Panc1 (cell line): ENCODE measurements at regions not wholly inside any gene's neighbourhood (a gene's known extent, or its start where the extent isn't known, plus 50 kb on each side); places are given as distances from the start of the nearest gene placed in this dataset.

Source experiments
- ATAC-seq: fragments of 200-7000 bp; cut with Tn5 transposase; 2 replicates; pipeline ENCODE4 v1.9.1; 2020; ENCODE audit warnings: mild to moderate bottlenecking, moderate library complexity
- BruUV-seq: library from RNA; stranded (reverse); fragments of 400-500 nt; replicated peaks from 2 replicates; lab custom pipeline; 2021; lab: Mats Ljungman, UMichigan
- CTCF ChIA-PET: fragments of 300-600 bp; sonication (Branson Sonifier 250); formaldehyde crosslinking; loops from one replicate; lab custom pipeline; 2022; ENCODE audit warnings: antibody characterized with exemption; lab: Charles Lee
- POLR2A ChIA-PET: fragments of 300-600 bp; sonication (Branson Sonifier 250); formaldehyde crosslinking; loops from one replicate; lab custom pipeline; 2022; ENCODE audit warnings: antibody characterized with exemption; lab: Charles Lee
- DNase-seq: peaks from one replicate; pipeline ENCODE4 v3.0.0-alpha.2; 2010; ENCODE audit warnings: low read depth, low spot score
- H3K27ac ChIP-seq: 2 replicates; pipeline ENCODE4 v1.5.1; 2011; ENCODE audit warnings: mild to moderate bottlenecking, low read length, inconsistent platforms
- H3K27me3 ChIP-seq: fragments of 200-500 bp; sonication (Bioruptor generic); 2 replicates; pipeline ENCODE4 v1.6.0; 2014; ENCODE audit warnings: low read length, inconsistent platforms; ENCODE audit not compliant: control insufficient read depth, insufficient read depth
- H3K36me3 ChIP-seq: fragments of 200-500 bp; sonication (Bioruptor generic); 2 replicates; pipeline ENCODE4 v1.5.1; 2014; ENCODE audit warnings: inconsistent platforms, mild to moderate bottlenecking, low read length, moderate library complexity; ENCODE audit not compliant: control insufficient read depth, insufficient read depth
- H3K4me1 ChIP-seq: 2 replicates; pipeline ENCODE4 v1.5.1; 2011; ENCODE audit warnings: inconsistent platforms, mild to moderate bottlenecking, low read length, moderate library complexity; ENCODE audit not compliant: control insufficient read depth, insufficient read depth
- H3K4me3 ChIP-seq, 2 experiments: 2 replicates each; pipeline ENCODE4 v1.5.1; 2011 to 2012; ENCODE audit warnings: low read depth in 2 of 2, low read length in 2 of 2, mild to moderate bottlenecking in 2 of 2, inconsistent platforms in 1 of 2, moderate library complexity in 1 of 2
- H3K9me3 ChIP-seq: fragments of 200-500 bp; sonication (Bioruptor generic); 2 replicates; pipeline ENCODE4 v1.5.1; 2014; ENCODE audit warnings: low read depth, mild to moderate bottlenecking, inconsistent platforms, low read length, moderate library complexity; ENCODE audit not compliant: control insufficient read depth, insufficient read depth
- CTCF ChIP-seq: fragments of 450-650 bp; IDR thresholded peaks from 2 replicates; pipeline ENCODE4 v1.5.1; 2017; ENCODE audit warnings: mild to moderate bottlenecking
- POLR2AphosphoS5 ChIP-seq: IDR thresholded peaks from 2 replicates; pipeline ENCODE4 v1.6.1; 2012; ENCODE audit warnings: mild to moderate bottlenecking, low read depth, low read length, moderate library complexity
- REST ChIP-seq, 2 experiments: IDR thresholded peaks; 2 replicates each; pipeline ENCODE4 v1.6.1; 2011 to 2012; ENCODE audit warnings: low read depth in 2 of 2, control low read depth in 1 of 2, low read length in 1 of 2, mild to moderate bottlenecking in 1 of 2, moderate library complexity in 1 of 2; ENCODE audit not compliant: insufficient read depth in 1 of 2
- SIN3A ChIP-seq: IDR thresholded peaks from 2 replicates; pipeline ENCODE4 v1.6.1; 2012; ENCODE audit warnings: low read depth, mild to moderate bottlenecking, low read length, moderate library complexity, borderline replicate concordance; ENCODE audit not compliant: insufficient read depth
- TCF7L2 ChIP-seq: IDR thresholded peaks from 2 replicates; pipeline ENCODE4 v1.6.1; 2011; ENCODE audit warnings: mild to moderate bottlenecking, low read depth, low read length, inconsistent platforms
- in situ Hi-C: cut with HindIII; loops from 2 replicates; pipeline ENCODE4 v1.10.0; 2016; ENCODE audit warnings: low sequenced_read_pairs, low pct_unique_long_range_greater_than_20kb
- intact Hi-C: fragments of 100-400 bp; cut with micrococcal nuclease; formaldehyde crosslinking; loops from one replicate; pipeline ENCODE4 v1.10.0; 2022; ENCODE audit not compliant: unreplicated experiment

- no peaks in the 10 kb centered on the region for H3K9me3 ChIP-seq
- no peaks in the 10 kb centered on the region for H3K4me1 ChIP-seq
- TF ChIP-seq CTCF (no peak), POLR2AphosphoS5 (no peak), SIN3A (no peak), REST (IDR thresholded peaks at IDR 0.05; ENCODE audit: insufficient read depth in 1 of 2, low read depth in 2 of 2, low read length in 1 of 2) (no peak), TCF7L2 (no peak)
- in situ Hi-C loops (no loop called here), intact Hi-C loops (no loop called here)
- CTCF ChIA-PET: no interaction called here
- no peaks in the 10 kb centered on the region for H3K36me3 ChIP-seq
- H3K27ac ChIP-seq: no peak overlapping the region
- ATAC-seq (no peak), DNase-seq (no peak)
- H3K27me3 ChIP-seq: no peaks in the 10 kb centered on the region
- BruUV-seq: no TSS peak
- POLR2A ChIA-PET: interaction anchor here (0.6 kb wide), 1 partner anchor 338 kb away, joined by 3 read pairs; no protein-coding TSS in a partner anchor
- H3K4me3 ChIP-seq: no peak overlapping the region
Measured at GRCh38 chr11:8800520-8801110, 110.4 kb upstream of the AKIP1 start.

- ATAC-seq (no peak), DNase-seq (no peak)
- TF ChIP-seq CTCF: no peak
- no peak for TF ChIP-seq REST (IDR thresholded peaks at IDR 0.05; ENCODE audit: insufficient read depth in 1 of 2, low read depth in 2 of 2, low read length in 1 of 2)
- Histone ChIP-seq H3K36me3 (no peaks in the 10 kb centered on the region), H3K4me1 (no peaks in the 10 kb centered on the region), H3K4me3 (no peak overlapping the region), H3K27me3 (no peaks in the 10 kb centered on the region), H3K27ac (no peak overlapping the region), H3K9me3 (no peaks in the 10 kb centered on the region)
- ChIA-PET POLR2A (no interaction called here), CTCF (no interaction called here)
- no TSS peak for BruUV-seq
- intact Hi-C loops: no loop called here
- in situ Hi-C loops: no loop called here
Measured at GRCh38 chr11:8801121-8801520, 109.9 kb upstream of the AKIP1 start.
